ENCODE measurements at regions not wholly inside any gene's neighbourhood (a gene's known extent, or its start where the extent isn't known, plus 50 kb on each side); places are given as distances from the start of the nearest gene placed in this dataset.

GRCh38 chr13:19055611-19056010 is 126.0 kb downstream of the TUBA3C start:
- TF ChIP-seq POLR2A (IDR thresholded peaks at IDR 0.05) (no peak), CTCF (IDR thresholded peaks at IDR 0.05) (no peak), EP300 (IDR thresholded peaks at IDR 0.05) (no peak)

Data from tibial nerve (tissue), 4 donors.